Body of pancreas (tissue), 4 donors: ENCODE measurements at regions not wholly inside any gene's neighbourhood (a gene's known extent, or its start where the extent isn't known, plus 50 kb on each side); places are given as distances from the start of the nearest gene placed in this dataset.

ENCODE experiments used
- ATAC-seq: fragments of 150-250 bp; one replicate; pipeline ENCODE4 v1.9.1; 2016
- DNase-seq, 4 donors: peaks; one replicate each; pipeline ENCODE4 v3.0.0-alpha.2; 2019
- H3K27ac ChIP-seq, 4 donors: fragments of 200-600 bp; sonication (generic); 1 replicate in 3 of 4; 2 replicates in 1 of 4; pipeline versions ENCODE4 v1.5.1 to v1.6.1; 2016 to 2019; ENCODE audit warnings: mild to moderate bottlenecking in 1 of 4, mixed read lengths in 1 of 4, moderate library complexity in 1 of 4
- H3K27me3 ChIP-seq, 2 donors: fragments of 200-600 bp; sonication (generic); one replicate each; pipeline ENCODE4 v1.6.0; 2016; ENCODE audit warnings: mild to moderate bottlenecking in 1 of 2
- H3K36me3 ChIP-seq, 2 donors: fragments of 200-600 bp; sonication (generic); replicated peaks in 1 of 2; 2 replicates each; pipeline ENCODE4 v1.5.1; 2016; ENCODE audit warnings: low read depth in 2 of 2; ENCODE audit not compliant: insufficient read depth in 1 of 2
- H3K4me1 ChIP-seq: fragments of 200-600 bp; sonication (generic); one replicate; pipeline ENCODE4 v1.6.0; 2016
- H3K4me3 ChIP-seq, 2 donors: fragments of 200-600 bp; sonication (generic); 1 replicate in 1 of 2; 2 replicates in 1 of 2; pipeline ENCODE4 v1.5.1; 2016 to 2019
- H3K9me3 ChIP-seq, 3 donors: fragments of 200-600 bp; sonication (generic); 1 replicate in 2 of 3; 2 replicates in 1 of 3; pipeline ENCODE4 v1.5.1; 2016
- POLR2A ChIP-seq, 3 donors: fragments of 450-650 bp; IDR thresholded peaks; one replicate each; pipeline ENCODE4 v1.6.1; 2016; ENCODE audit warnings: antibody characterized with exemption in 3 of 3, mild to moderate bottlenecking in 2 of 3
- WGBS, 2 donors: methylation state at CpG; one replicate each; pipeline ENCODE4 v1.1.5; 2017; 5-methylcytosine and 5-hydroxymethylcytosine counted together
- intact Hi-C: fragments of 100-400 bp; cut with DNase I; formaldehyde crosslinking; loops from one replicate; pipeline ENCODE4 v1.15.1; 2023
- TF ChIP-seq, protein P1 (sequence below), 7 experiments: fragments of 450-650 bp in 4 of 7; fragments of 200-600 bp in 3 of 7; sonication (generic) in 3 of 7; IDR thresholded peaks; one replicate each; pipeline ENCODE4 v1.5.1; 2016 to 2019; ENCODE audit warnings: antibody characterized with exemption in 7 of 7

DNA sequence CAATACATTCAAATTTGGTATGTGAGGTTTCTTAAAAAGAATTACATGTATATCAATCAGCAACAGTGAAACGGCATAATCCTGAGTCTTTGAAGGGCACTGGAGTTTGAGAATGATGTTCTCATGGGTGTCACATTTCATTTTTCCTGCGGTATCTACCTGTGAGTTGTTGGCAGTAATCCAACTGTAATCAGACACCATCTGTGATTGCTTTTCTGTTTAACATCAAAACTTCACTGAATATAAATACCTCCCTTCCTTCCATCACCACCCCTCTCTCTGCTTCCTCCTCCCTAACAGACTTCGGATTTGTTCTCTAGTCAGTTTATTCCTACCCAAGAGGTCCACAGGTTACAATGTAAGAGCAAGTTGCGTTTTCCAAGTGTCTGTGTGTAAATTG lies 275.2 kb upstream of the PCSK5 start:
- DNase-seq, result no peak
- TF ChIP-seq POLR2A (IDR thresholded peaks at IDR 0.05), result no peak
- TF ChIP-seq, protein P1, sequence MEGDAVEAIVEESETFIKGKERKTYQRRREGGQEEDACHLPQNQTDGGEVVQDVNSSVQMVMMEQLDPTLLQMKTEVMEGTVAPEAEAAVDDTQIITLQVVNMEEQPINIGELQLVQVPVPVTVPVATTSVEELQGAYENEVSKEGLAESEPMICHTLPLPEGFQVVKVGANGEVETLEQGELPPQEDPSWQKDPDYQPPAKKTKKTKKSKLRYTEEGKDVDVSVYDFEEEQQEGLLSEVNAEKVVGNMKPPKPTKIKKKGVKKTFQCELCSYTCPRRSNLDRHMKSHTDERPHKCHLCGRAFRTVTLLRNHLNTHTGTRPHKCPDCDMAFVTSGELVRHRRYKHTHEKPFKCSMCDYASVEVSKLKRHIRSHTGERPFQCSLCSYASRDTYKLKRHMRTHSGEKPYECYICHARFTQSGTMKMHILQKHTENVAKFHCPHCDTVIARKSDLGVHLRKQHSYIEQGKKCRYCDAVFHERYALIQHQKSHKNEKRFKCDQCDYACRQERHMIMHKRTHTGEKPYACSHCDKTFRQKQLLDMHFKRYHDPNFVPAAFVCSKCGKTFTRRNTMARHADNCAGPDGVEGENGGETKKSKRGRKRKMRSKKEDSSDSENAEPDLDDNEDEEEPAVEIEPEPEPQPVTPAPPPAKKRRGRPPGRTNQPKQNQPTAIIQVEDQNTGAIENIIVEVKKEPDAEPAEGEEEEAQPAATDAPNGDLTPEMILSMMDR (IDR thresholded peaks at IDR 0.05), result no peak
- Histone ChIP-seq H3K4me1 (no peaks in the 10 kb centered on the region), H3K9me3 (no peaks in the 10 kb centered on the region), H3K4me3 (no peak overlapping the region), H3K36me3 (no peaks in the 10 kb centered on the region), H3K27me3 (no peaks in the 10 kb centered on the region), H3K27ac (no peak overlapping the region)
- no peak for ATAC-seq
- 16 to 22% methylated on average over 4 of the region's 4 CpGs for WGBS, 2 donors
- intact Hi-C loops, result no loop called here

DNA sequence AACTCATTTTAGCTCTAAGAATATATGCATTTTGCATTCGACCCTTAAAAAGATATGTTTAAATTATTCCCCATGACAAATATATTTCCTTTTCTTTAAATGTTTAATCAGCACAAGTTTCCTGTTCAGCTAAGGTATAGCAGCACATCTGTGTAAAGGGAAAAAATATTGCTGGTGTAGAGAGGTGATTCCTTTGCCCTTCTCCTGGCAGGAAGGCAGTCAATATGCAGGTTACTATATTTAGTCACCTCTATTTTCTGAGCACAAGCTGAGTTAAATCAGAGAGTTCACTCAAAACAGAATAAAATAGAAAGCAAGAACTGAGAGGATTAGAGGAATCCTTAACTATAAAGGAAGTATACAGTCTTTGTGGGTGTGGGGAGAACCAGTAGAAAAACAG lies 274.4 kb upstream of the PCSK5 start:
- no peak for ATAC-seq
- H3K27ac ChIP-seq, result no peak overlapping the region
- WGBS, 2 donors, result 17 to 22% methylated on average over 1 of the region's 1 CpG
- H3K36me3 ChIP-seq, result no peaks in the 10 kb centered on the region
- intact Hi-C loops, result no loop called here
- DNase-seq, result no peak
- H3K4me1 ChIP-seq, result no peaks in the 10 kb centered on the region
- H3K4me3 ChIP-seq, result no peak overlapping the region
- H3K27me3 ChIP-seq, result no peaks in the 10 kb centered on the region
- TF ChIP-seq, protein P1 (IDR thresholded peaks at IDR 0.05), result no peak
- no peak for TF ChIP-seq POLR2A (IDR thresholded peaks at IDR 0.05)
- no peaks in the 10 kb centered on the region for H3K9me3 ChIP-seq

DNA sequence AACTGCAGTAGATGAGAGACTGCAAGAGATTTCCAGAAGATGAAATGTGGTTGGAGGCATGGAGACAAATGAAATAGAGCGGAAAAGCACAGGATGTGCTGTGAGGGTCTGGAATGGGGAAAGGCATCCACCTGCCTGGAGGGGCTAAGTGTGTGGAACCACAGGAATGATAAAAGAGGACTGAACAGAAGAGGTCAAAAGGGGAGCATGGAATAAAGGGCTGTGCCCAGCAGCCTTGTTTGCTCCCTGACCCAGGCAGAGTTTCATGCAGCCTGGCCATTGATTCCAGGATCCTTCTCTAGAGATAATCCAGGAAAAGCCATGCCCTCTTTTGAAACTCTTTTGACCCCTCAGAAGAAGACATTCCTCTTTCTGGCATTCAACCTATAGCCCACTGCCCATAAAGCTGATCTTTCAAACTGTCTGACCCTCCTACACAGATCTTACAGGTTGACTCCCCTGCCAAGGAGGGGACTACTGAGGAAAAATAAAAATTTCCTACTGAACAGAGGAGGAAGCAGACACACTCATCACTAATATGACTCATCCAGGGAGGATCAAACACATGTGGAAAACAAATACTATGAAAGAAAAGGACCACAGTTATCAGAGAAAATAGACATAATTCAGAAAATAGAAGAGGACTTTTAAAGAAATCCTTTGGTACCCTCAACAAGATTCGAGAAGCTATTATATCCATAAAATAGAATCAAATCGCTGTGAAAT lies 273.5 kb upstream of the PCSK5 start:
- intact Hi-C loops, result no loop called here
- H3K27ac ChIP-seq, result no peak overlapping the region
- ATAC-seq (no peak), DNase-seq (no peak)
- no peaks in the 10 kb centered on the region for H3K9me3 ChIP-seq
- no peaks in the 10 kb centered on the region for H3K4me1 ChIP-seq
- TF ChIP-seq, protein P1 (IDR thresholded peaks at IDR 0.05), result no peak
- no peak for TF ChIP-seq POLR2A (IDR thresholded peaks at IDR 0.05)
- WGBS, 2 donors, result 73 to 77% methylated on average over 3 of the region's 3 CpGs
- no peaks in the 10 kb centered on the region for H3K36me3 ChIP-seq
- H3K4me3 ChIP-seq, result no peak overlapping the region
- no peaks in the 10 kb centered on the region for H3K27me3 ChIP-seq

- ATAC-seq (no peak), DNase-seq (no peak)
- TF ChIP-seq, protein P1 (IDR thresholded peaks at IDR 0.05), result no peak
- TF ChIP-seq POLR2A (IDR thresholded peaks at IDR 0.05), result no peak
- Histone ChIP-seq H3K27ac (no peak overlapping the region), H3K4me1 (no peaks in the 10 kb centered on the region), H3K9me3 (no peaks in the 10 kb centered on the region), H3K36me3 (no peaks in the 10 kb centered on the region), H3K4me3 (no peak overlapping the region), H3K27me3 (no peaks in the 10 kb centered on the region)
- intact Hi-C loops, result no loop called here
Measured at GRCh38 chr9:75623462-75623861, 267.0 kb upstream of the PCSK5 start.

- Histone ChIP-seq H3K27ac (no peak overlapping the region), H3K36me3 (no peaks in the 10 kb centered on the region), H3K4me1 (no peaks in the 10 kb centered on the region), H3K27me3 (no peaks in the 10 kb centered on the region), H3K9me3 (no peaks in the 10 kb centered on the region), H3K4me3 (no peak overlapping the region)
- DNase-seq, result no peak
- WGBS, 2 donors, result 20 to 46% methylated on average over 1 to 2 of the region's 2 CpGs
- TF ChIP-seq, protein P1 (IDR thresholded peaks at IDR 0.05), result no peak
- no peak for TF ChIP-seq POLR2A (IDR thresholded peaks at IDR 0.05)
- intact Hi-C loops, result no loop called here
- no peak for ATAC-seq
Measured at GRCh38 chr9:75624998-75625397, 265.5 kb upstream of the PCSK5 start.
